Epithelial cell of proximal tubule (primary cell): ENCODE measurements at regions not wholly inside any gene's neighbourhood (a gene's known extent, or its start where the extent isn't known, plus 50 kb on each side); places are given as distances from the start of the nearest gene placed in this dataset.

Experiments
- DNase-seq: peaks from one replicate; pipeline ENCODE4 v3.0.0-alpha.2; 2011; ENCODE audit warnings: low read depth
- H3K4me3 ChIP-seq: 2 replicates; pipeline ENCODE4 v1.5.1; 2011; ENCODE audit warnings: low read depth, mild to moderate bottlenecking, low read length
- CTCF ChIP-seq: conservative IDR thresholded peaks from 2 replicates; pipeline ENCODE4 v1.5.1; 2012; ENCODE audit warnings: low read depth, mild to moderate bottlenecking, low read length

- no peak for TF ChIP-seq CTCF
- H3K4me3 ChIP-seq = no peak overlapping the region
- no peak for DNase-seq
Measured at GRCh38 chr1:201719812-201720521, 109.0 kb upstream of the IPO9 start.

- no peak for DNase-seq
- no peak for TF ChIP-seq CTCF
Measured at GRCh38 chr1:201720522-201720844, 108.5 kb upstream of the IPO9 start.

GRCh38 chr1:201721082-201722049, 107.6 kb upstream of the IPO9 start:
- DNase-seq = no peak
- TF ChIP-seq CTCF = no peak
- H3K4me3 ChIP-seq = no peak overlapping the region

More at GRCh38 chr1:201720522-201720844, 108.5 kb upstream of the IPO9 start:
- H3K4me3 ChIP-seq = no peak overlapping the region

- TF ChIP-seq CTCF = no peak
- H3K4me3 ChIP-seq = no peak overlapping the region
- no peak for DNase-seq
Measured at GRCh38 chr1:201724039-201724765, 104.8 kb upstream of the IPO9 start.

GRCh38 chr1:201724766-201725118, 104.2 kb upstream of the IPO9 start:
- no peak for DNase-seq
- H3K4me3 ChIP-seq = no peak overlapping the region
- no peak for TF ChIP-seq CTCF

- no peak for DNase-seq
- no peak for TF ChIP-seq CTCF
- H3K4me3 ChIP-seq = no peak overlapping the region
Measured at GRCh38 chr1:201726700-201727099, 102.3 kb upstream of the IPO9 start.
